Nephron progenitor cell (in vitro differentiated cells): ENCODE measurements at regions not wholly inside any gene's neighbourhood (a gene's known extent, or its start where the extent isn't known, plus 50 kb on each side); places are given as distances from the start of the nearest gene placed in this dataset.

Experiments
- DNase-seq: peaks from one replicate; pipeline ENCODE4 v3.0.0; 2021
- H3K27ac Mint-ChIP-seq: 2 replicates; pipeline ENCODE4 v1.8.0; 2021; ENCODE audit warnings: mild to moderate bottlenecking, moderate library complexity, mixed read lengths
- H3K27me3 Mint-ChIP-seq: 2 replicates; pipeline ENCODE4 v1.8.0; 2021; ENCODE audit warnings: mild to moderate bottlenecking, low read depth, mixed read lengths; ENCODE audit not compliant: poor library complexity
- H3K36me3 Mint-ChIP-seq: 2 replicates; pipeline ENCODE4 v1.8.0; 2021; ENCODE audit warnings: low read depth, mixed read lengths
- H3K4me1 Mint-ChIP-seq: 2 replicates; pipeline ENCODE4 v1.8.0; 2021; ENCODE audit warnings: mixed read lengths
- H3K4me3 Mint-ChIP-seq: 2 replicates; pipeline ENCODE4 v1.8.0; 2021; ENCODE audit warnings: mild to moderate bottlenecking, moderate library complexity, mixed read lengths
- H3K9me3 Mint-ChIP-seq: 2 replicates; pipeline ENCODE4 v1.8.0; 2021; ENCODE audit warnings: mild to moderate bottlenecking, moderate library complexity, mixed read lengths
- TF ChIP-seq, protein P1 (sequence below): fragments of 200-600 bp; sonication (generic); IDR thresholded peaks from 2 replicates; pipeline ENCODE4 v1.5.0; 2021; ENCODE audit warnings: antibody characterized with exemption

DNA sequence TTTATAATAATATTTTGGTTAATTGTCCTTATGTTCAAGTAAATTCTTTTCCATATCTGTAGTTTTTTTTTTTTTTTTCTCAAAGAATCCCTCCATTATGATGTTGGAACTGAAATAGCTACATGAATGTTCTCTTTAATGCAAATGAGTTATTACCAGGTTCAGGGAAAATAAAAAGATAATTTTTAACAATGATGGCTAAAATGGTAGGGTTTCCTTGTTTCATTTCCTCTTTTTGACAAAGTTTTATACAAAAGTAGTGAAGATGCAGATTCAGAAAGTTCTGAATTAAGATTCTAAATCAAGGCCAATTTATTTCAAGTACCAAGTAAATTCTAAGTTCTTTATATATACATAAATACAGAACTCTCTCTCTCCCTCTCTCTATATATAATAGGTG lies 779.0 kb upstream of the INTU start:
- Mint-ChIP-seq H3K36me3 (no peaks in the 10 kb centered on the region), H3K27me3 (no peaks in the 10 kb centered on the region), H3K9me3 (no peaks in the 10 kb centered on the region), H3K4me3 (no peak overlapping the region), H3K27ac (no peak overlapping the region), H3K4me1 (no peaks in the 10 kb centered on the region)
- TF ChIP-seq, protein P1, sequence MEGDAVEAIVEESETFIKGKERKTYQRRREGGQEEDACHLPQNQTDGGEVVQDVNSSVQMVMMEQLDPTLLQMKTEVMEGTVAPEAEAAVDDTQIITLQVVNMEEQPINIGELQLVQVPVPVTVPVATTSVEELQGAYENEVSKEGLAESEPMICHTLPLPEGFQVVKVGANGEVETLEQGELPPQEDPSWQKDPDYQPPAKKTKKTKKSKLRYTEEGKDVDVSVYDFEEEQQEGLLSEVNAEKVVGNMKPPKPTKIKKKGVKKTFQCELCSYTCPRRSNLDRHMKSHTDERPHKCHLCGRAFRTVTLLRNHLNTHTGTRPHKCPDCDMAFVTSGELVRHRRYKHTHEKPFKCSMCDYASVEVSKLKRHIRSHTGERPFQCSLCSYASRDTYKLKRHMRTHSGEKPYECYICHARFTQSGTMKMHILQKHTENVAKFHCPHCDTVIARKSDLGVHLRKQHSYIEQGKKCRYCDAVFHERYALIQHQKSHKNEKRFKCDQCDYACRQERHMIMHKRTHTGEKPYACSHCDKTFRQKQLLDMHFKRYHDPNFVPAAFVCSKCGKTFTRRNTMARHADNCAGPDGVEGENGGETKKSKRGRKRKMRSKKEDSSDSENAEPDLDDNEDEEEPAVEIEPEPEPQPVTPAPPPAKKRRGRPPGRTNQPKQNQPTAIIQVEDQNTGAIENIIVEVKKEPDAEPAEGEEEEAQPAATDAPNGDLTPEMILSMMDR, result no peak
- DNase-seq, result no peak

DNA sequence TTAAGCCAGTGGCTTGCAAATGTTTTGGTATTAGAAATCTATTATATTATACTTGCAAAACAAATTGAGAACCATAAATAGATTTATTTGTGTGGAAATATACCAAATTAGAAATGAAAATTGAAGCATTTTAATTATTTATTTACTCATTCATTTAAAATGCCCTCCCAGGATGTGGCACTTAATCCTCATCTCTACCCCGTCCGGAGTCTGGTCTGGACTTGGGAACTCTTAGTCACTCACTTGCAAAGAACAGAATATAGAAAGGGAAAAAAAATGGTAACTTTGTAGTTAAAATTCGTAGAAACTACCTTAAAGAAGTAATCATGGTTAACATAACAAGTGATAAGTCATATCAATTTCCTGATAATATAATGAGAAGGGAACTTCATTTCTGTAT lies 775.9 kb upstream of the INTU start:
- H3K36me3 Mint-ChIP-seq, result no peaks in the 10 kb centered on the region
- no peaks in the 10 kb centered on the region for H3K4me1 Mint-ChIP-seq
- no peak for DNase-seq
- TF ChIP-seq, protein P1, result no peak
- no peaks in the 10 kb centered on the region for H3K27me3 Mint-ChIP-seq
- H3K4me3 Mint-ChIP-seq, result no peak overlapping the region
- no peak overlapping the region for H3K27ac Mint-ChIP-seq
- H3K9me3 Mint-ChIP-seq, result peaks cover 9% of the 10 kb centered on the region

DNA sequence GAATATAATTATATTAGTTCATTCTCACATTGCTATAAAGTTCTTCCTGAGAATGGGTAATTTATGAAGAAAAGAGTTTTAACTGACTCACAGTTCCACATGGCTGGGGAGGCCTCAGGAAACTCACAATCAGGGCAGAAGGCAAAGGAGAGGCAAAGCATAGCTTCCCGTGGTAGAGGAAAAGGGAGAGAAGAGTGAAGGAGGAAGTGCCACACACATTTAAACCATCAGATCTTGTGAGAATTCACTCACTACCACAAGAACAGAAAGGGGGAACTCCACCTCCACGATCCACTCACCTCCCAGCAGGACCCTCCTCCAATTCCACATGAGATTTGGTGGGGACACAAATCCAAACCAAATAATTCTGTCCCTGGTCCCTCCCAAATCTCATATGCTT lies 773.4 kb upstream of the INTU start:
- DNase-seq, result no peak
- TF ChIP-seq, protein P1, result no peak
- H3K4me1 Mint-ChIP-seq, result no peaks in the 10 kb centered on the region
- H3K27me3 Mint-ChIP-seq, result no peaks in the 10 kb centered on the region
- peaks cover 14% of the 10 kb centered on the region for H3K9me3 Mint-ChIP-seq
- H3K36me3 Mint-ChIP-seq, result no peaks in the 10 kb centered on the region
- no peak overlapping the region for H3K27ac Mint-ChIP-seq
- H3K4me3 Mint-ChIP-seq, result no peak overlapping the region

DNA sequence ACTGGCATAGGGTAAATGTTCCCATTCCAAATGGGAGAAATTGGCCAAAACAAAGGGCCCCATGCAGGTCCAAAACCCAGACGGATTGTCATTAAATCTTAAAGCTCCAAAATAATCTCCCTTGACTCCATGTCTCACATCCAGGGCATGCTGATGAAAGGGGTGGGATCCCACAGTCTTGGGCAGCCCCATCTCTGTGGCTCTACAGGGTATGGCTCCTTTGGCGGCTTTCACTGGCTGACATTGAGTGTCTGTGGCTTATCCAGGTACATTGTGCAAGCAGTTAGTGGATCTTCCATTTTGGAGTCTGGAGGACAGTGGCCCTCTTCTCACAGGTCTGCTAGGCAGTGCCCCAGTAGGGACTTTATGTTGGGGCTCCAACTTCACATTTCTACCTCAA lies 772.9 kb upstream of the INTU start:
- Mint-ChIP-seq H3K9me3 (peaks cover 17% of the 10 kb centered on the region), H3K36me3 (no peaks in the 10 kb centered on the region)

DNA sequence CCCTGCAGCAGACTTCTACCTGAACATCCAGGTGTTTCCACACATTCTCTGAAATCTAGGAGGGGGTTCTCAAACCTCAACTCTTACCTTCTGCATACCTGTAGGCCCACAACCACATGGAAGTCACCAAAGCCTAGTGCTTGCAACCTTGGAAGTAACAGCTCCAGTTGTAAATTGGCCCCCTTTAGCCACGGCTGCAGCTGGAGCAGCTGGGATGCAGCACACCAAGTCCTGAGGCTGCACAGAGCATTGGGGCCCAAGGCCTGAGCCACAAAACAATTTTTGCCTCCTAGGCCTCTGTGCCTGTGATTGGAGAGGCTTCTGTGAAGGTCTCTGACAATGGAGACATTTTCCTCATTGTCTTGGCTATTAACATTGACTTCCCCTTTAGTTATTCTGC lies 772.4 kb upstream of the INTU start:
- Mint-ChIP-seq H3K4me3 (no peak overlapping the region), H3K9me3 (peaks cover 22% of the 10 kb centered on the region), H3K27ac (no peak overlapping the region), H3K27me3 (no peaks in the 10 kb centered on the region), H3K4me1 (no peaks in the 10 kb centered on the region), H3K36me3 (no peaks in the 10 kb centered on the region)
- TF ChIP-seq, protein P1, result no peak
- no peak for DNase-seq

More for the DNA sequence above, 772.9 kb upstream of the INTU start:
- DNase-seq, result no peak
- no peak overlapping the region for H3K27ac Mint-ChIP-seq
- no peak overlapping the region for H3K4me3 Mint-ChIP-seq
- no peaks in the 10 kb centered on the region for H3K4me1 Mint-ChIP-seq
- TF ChIP-seq, protein P1, result no peak
- no peaks in the 10 kb centered on the region for H3K27me3 Mint-ChIP-seq

DNA sequence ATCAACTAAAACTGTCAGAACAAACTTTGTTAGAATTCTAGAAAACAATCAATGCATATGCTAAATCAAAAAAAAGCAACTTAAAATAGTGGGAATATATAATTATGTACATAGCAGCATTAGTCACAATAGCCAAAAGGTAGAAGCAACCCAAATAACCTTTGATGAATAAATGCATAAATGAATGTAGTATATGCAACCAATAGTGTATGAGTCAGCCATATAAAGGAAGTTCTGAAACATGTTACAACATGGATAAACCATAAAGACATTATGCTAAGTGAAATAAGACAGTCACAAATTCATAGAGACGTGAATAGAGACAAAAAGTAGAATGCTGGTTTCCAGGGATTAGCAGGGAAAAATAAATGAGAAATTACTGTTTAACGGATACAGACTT lies 762.8 kb upstream of the INTU start:
- H3K4me1 Mint-ChIP-seq, result no peaks in the 10 kb centered on the region
- peaks cover 44% of the 10 kb centered on the region for H3K9me3 Mint-ChIP-seq
- peaks cover 2% of the 10 kb centered on the region for H3K27me3 Mint-ChIP-seq
- peaks cover 8% of the 10 kb centered on the region for H3K36me3 Mint-ChIP-seq
- no peak overlapping the region for H3K27ac Mint-ChIP-seq
- H3K4me3 Mint-ChIP-seq, result no peak overlapping the region
- DNase-seq, result no peak
- TF ChIP-seq, protein P1, result no peak
